ENCODE measurements at regions not wholly inside any gene's neighbourhood (a gene's known extent, or its start where the extent isn't known, plus 50 kb on each side); places are given as distances from the start of the nearest gene placed in this dataset.

GRCh38 chr1:94606471-94606870 lies 64.9 kb upstream of the F3 start:
- DNase-seq (ENCODE audit: extremely low read depth, low read depth) = no peak
- no peak for TF ChIP-seq CTCF (IDR thresholded peaks at IDR 0.05; ENCODE audit: low read depth, low read length)

- no peak for TF ChIP-seq CTCF (IDR thresholded peaks at IDR 0.05; ENCODE audit: low read depth, low read length)
- no peak for DNase-seq (ENCODE audit: extremely low read depth, low read depth)
These were observed 62.1 kb upstream of the F3 start for GRCh38 chr1:94603663-94604062.

GRCh38 chr1:94602802-94603625 lies 61.5 kb upstream of the F3 start:
- no peak for TF ChIP-seq CTCF (IDR thresholded peaks at IDR 0.05; ENCODE audit: low read depth, low read length)
- no peak for DNase-seq (ENCODE audit: extremely low read depth, low read depth)

- TF ChIP-seq CTCF (IDR thresholded peaks at IDR 0.05; ENCODE audit: low read depth, low read length) = no peak
- DNase-seq (ENCODE audit: extremely low read depth, low read depth) = no peak
These were observed 60.8 kb upstream of the F3 start for GRCh38 chr1:94602316-94602715.

- no peak for DNase-seq (ENCODE audit: extremely low read depth, low read depth)
- no peak for TF ChIP-seq CTCF (IDR thresholded peaks at IDR 0.05; ENCODE audit: low read depth, low read length)
These were observed 59.0 kb upstream of the F3 start for GRCh38 chr1:94600556-94600955.

GRCh38 chr1:94599095-94599813 lies 57.7 kb upstream of the F3 start:
- DNase-seq (ENCODE audit: extremely low read depth, low read depth) = no peak
- peak; percentile 42 for TF ChIP-seq CTCF (IDR thresholded peaks at IDR 0.05; ENCODE audit: low read depth, low read length)

- DNase-seq (ENCODE audit: extremely low read depth, low read depth) = no peak
- no peak for TF ChIP-seq CTCF (IDR thresholded peaks at IDR 0.05; ENCODE audit: low read depth, low read length)
These were observed 56.1 kb upstream of the F3 start for GRCh38 chr1:94597701-94598100.

Measured in AG09319 (cell line).